ENCODE measurements at regions not wholly inside any gene's neighbourhood (a gene's known extent, or its start where the extent isn't known, plus 50 kb on each side); places are given as distances from the start of the nearest gene placed in this dataset.

DNA sequence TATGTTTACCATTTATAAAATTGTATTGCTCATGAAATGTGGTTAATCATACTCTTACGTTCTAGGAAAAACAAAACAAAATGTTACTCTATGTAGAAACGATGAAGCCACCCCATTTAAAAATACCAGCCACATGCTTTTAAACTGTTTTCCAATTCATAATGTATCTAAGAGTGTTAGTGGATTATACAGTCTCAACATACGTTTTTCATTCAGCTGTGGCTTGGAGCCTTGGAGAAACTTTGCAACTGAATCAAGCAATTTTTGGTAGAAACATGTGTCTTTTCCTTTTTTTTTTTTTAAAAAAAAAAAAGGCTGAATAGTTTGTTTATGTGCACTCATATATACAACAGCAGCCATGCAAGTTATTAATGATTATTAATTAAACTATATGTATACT lies 378.0 kb upstream of the SEMA3D start:
- DNase-seq: no peak

DNA sequence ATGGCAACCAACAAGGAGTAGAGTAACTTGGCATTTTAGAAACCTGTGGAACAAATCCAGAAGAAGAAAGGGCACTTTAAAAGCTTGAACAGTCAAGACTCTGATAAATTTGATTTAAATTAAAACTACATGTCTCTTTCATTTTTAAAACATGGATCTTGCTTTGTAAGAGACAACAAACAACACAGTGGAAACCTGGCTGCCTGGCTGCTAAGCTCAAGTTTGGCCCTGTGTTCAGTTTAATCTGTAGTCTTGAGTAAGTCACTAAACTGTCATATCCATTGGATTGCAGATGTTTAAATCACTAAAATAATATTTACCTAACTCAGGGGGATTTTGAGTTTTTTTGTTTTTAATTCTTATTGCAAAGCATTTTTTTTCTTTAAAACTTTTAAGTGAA lies 374.9 kb upstream of the SEMA3D start:
- no peak for DNase-seq

- DNase-seq: no peak
These were observed 367.7 kb upstream of the SEMA3D start for GRCh38 chr7:85554236-85555178.

DNA sequence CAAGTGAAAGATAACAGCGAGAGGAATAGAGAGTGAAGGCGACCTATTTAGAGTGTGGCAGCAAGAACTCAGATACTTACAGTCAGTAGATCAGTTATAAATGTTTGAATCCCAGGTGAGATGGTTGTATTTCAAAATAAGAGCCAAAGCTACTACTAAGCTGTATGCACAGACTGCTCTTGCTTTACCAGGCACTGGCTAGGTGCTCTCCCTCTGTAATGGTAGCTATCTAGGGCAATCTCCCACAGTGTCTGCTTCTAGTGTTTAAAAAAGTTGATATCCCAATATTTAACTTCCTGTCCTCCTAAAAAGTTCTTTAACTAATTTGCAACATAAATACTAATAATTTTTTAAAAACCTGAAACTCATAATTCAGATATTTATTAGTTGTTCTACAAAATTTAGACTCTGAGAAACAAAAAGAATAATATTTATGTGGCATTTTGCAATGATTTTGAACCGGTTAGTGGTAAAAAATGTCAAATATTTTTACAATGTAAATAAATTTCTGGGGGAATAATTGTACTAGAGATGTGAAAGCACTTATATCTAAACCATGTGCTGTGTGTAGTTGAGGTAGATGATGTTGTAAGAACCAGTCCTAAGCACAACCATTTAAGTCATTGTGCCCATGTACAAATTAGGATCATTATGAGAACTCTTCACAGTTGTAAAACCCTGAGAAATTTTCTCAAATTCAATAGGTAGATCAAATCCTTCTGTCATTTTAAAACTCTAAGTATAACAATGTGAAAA lies 349.3 kb upstream of the SEMA3D start:
- DNase-seq: no peak

- no peak for DNase-seq
These were observed 343.0 kb upstream of the SEMA3D start for GRCh38 chr7:85529831-85530230.

DNA sequence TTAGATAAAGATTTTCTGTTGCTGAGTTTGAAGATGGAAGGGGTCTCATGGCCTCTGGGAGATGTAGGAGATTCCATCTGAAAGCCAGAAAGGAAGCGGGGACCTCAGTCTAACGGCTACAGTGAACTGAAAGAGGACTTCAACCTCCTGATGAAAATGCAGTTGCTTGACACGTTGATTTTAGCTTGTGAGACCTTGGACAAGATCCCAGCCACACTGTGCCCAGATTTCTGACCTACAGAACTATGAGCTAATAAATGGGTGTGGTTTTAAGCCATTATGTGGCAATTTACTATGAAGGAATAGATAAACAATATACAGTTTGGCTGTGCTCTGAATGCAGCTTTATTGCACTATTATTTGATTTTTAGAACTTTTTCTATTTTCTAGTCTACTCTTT lies 342.3 kb upstream of the SEMA3D start:
- no peak for DNase-seq

DNA sequence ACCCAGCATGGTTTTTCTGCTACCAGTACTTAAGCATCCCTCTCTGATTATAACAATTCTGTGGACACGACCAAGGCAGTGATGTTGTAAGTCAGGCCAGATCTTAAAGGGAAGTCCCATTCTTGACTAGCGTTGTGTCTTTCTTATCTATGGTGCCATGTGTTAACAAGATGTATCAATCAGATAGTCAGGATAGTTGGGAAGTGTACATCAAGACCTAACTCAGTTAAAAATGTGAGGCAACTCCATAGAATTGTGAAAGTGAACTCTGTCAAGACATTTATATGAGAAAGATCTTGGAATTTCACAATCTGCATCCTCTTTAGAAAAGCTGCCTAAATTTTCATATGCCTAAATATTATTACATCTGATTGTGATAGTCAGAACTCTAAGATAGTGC lies 341.7 kb upstream of the SEMA3D start:
- DNase-seq: no peak

DNA sequence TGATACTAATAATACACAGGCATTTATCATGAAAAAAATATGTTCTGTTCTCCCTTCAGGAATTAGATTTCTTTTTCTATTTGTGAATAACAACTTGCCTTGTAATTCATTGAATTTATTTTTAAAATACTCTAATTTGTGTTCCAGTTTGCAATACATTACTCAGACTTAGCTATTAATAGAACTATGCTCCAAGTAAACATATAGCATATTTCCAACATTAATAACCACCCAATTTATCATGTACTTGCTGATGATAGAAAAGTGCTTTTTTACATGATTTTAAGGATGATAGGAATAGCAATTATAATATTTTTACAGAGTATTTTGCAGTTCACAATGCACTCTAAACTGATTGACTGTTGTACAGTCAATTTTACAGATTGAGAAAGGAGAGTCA lies 338.8 kb upstream of the SEMA3D start:
- no peak for DNase-seq

- DNase-seq: no peak
These were observed 335.2 kb upstream of the SEMA3D start for GRCh38 chr7:85522070-85522469.

- no peak for DNase-seq
These were observed 334.3 kb upstream of the SEMA3D start for GRCh38 chr7:85521108-85521694.

GRCh38 chr7:85520175-85520574 lies 333.3 kb upstream of the SEMA3D start:
- DNase-seq: no peak

GRCh38 chr7:85516675-85517074 lies 329.8 kb upstream of the SEMA3D start:
- no peak for DNase-seq

DNA sequence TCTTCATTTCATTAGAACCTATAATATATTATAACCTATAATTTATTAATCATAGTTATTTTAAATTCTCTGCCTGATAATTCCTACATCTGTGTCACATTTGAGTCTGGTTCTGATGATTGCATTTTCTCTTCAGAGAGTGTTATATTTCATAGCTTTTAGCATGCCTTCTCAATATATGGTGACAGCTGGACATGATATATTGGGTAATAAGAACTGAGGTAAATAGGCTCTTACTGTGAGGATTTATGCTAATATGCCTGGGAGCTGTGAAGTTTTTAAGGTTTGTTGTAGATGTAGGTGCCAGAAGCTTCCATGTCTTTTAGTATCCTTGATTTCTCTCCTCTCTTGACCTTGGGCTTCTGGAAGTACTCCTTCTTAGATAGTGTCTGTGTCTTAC lies 325.9 kb upstream of the SEMA3D start:
- no peak for DNase-seq

DNA sequence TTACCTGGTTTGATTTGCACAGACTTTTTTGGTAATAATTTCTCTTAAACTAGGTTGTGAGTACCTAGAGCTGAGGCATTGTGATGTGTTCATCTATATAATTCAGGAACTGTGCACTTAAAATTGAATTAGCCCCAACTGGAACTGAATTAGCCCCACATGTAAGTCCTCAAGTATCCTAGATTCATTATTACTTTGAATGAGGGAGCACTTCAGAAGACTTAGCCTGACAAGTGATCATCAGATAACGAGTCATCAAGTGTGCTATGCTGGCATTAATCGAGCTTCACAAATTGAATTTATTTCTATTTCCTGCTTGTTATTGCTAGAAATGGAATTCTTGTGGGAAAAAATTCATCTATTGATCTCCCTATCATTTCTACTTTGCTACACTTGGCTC lies 323.4 kb upstream of the SEMA3D start:
- DNase-seq: no peak

- DNase-seq: no peak
These were observed 322.6 kb upstream of the SEMA3D start for GRCh38 chr7:85509476-85509875.

DNA sequence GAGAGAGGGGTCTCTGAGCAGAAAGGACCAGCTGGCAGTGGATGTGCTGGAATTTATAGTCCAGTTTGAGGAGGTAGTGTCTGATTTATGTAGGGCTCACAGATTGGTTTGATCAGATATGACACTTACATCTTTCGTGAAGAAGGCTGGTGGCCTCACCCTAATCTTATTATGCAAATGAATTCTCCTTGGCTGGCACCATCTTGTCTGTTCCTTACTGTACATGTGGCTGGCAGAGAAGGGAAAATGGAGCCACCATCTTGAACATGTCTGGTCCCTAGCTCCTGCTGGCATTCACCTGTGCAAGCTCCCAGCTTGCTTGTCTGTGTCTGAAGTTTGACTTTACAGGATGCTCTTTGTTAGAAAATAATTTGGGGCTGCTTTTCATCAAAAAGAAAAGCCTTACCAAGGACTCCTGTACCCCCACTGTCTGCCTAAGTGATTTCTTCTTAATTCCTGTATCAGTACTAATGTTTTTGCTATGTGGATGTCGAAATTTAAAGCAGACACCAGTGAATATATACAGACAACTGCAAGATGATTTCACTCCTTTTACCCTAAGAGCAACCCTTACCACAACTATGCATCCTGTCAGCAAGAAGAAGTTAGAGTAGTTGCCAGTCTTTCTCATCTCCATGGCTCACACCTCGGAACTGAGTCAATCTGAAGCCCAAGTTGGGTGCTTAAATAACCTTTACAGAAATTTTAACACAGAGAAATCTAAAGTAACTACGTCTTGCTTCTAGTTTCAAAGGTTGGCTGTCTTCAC lies 322.0 kb upstream of the SEMA3D start:
- DNase-seq: no peak

DNA sequence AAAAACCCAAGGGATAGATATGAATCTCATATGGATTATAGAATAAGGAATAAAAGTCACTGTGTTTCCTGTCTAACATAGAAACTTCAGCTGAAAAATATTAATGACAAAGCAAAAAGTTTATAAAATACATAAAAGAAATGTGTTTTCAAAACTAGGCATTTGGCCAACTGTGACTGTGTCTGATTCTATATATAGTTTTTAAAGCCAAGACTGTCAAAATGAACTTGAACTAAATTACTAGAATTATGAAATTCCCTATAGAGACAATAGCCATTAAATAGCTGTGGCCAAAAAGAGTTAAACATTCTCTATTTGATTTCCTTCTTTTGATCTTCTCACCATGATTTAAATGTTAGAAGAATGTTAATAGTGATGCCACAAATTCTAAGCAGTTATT lies 311.2 kb upstream of the SEMA3D start:
- no peak for DNase-seq

- no peak for DNase-seq
These were observed 302.6 kb upstream of the SEMA3D start for GRCh38 chr7:85489498-85489897.

GRCh38 chr7:85488406-85488805 lies 301.6 kb upstream of the SEMA3D start:
- no peak for DNase-seq

- no peak for DNase-seq
These were observed 296.3 kb upstream of the SEMA3D start for GRCh38 chr7:85483177-85483576.

DNA sequence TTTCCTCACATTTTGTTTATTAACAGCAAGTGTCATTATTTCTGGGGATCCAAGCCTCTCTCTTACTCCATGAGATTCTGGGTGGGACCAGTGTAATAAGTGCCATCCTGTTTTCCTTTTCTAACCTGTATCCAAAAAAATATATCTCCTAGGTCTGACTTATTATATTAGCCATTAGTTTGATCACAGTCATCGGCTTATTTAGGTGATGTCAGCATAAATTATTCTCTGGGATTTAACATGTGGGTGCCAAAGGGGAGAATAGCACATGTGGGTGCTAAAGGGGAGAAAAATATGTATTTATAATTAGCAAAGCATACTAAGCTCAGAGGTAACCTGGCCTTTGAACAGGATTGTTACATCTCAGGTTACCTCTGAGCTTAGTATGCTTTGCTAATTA lies 293.8 kb upstream of the SEMA3D start:
- DNase-seq: no peak

DNA sequence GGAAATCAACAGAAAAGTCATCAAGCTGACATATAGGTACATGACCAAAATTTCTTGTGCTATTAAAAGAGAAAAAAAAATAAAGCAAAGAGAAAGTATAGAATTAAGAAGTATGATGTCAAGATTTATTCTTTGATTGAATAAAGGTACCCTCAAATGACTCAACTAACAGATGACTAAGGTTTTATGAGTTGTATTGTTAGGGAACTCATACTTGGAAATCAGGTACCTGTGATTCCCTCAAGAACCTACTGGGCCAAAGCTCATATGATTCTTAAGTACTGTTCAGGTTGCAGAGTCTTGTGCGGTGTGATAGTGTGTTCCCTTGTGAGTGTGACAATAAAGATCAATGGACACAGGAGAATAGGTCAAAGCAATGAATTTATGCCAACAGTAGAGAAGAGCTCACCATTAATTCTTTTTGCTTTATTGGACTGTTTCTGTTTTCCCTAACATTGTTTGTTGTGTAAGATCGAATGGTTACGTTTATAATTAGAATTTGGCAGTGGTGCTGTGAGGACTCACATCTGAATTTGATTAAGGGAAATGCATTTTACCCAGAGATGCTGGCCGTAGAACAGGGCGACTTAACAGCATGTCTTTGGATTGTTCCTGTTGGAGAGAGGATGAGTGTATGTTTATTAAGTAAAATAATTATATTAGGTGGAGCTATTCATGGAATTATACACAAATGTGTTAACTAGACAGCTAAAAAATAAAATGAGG lies 293.2 kb upstream of the SEMA3D start:
- no peak for DNase-seq
